ENCODE measurements at regions not wholly inside any gene's neighbourhood (a gene's known extent, or its start where the extent isn't known, plus 50 kb on each side); places are given as distances from the start of the nearest gene placed in this dataset.

- Histone ChIP-seq H3K9me3 (no peaks in the 10 kb centered on the region), H3K27me3 (no peaks in the 10 kb centered on the region), H3K27ac (no peak overlapping the region), H3K4me1 (no peaks in the 10 kb centered on the region), H3K36me3 (no peaks in the 10 kb centered on the region), H3K4me3 (no peak overlapping the region)
- ATAC-seq (no peak), DNase-seq (no peak)
- intact Hi-C loops (cut with DNase I) = no loop called here
- WGBS (ENCODE audit: insufficient coverage, low coverage, low lambda C conversion rate, missing lambda C conversion rate) = 33% methylated on average over 9 of the region's 14 CpGs
- TF ChIP-seq CTCF (IDR thresholded peaks at IDR 0.05) = no peak
- TF ChIP-seq POLR2A (IDR thresholded peaks at IDR 0.05) = no peak
Observed at GRCh38 chr10:3271354-3272115, 99.0 kb upstream of the PITRM1 start.

- no peak for TF ChIP-seq POLR2A (IDR thresholded peaks at IDR 0.05)
- no peak for TF ChIP-seq CTCF (IDR thresholded peaks at IDR 0.05)
- Histone ChIP-seq H3K27ac (no peak overlapping the region), H3K27me3 (no peaks in the 10 kb centered on the region), H3K4me1 (no peaks in the 10 kb centered on the region), H3K9me3 (no peaks in the 10 kb centered on the region), H3K4me3 (no peak overlapping the region), H3K36me3 (no peaks in the 10 kb centered on the region)
- DNase-seq (no peak), ATAC-seq (peak in 1 of 4 donors; percentile 67)
- intact Hi-C loops (cut with DNase I) = no loop called here
- WGBS (ENCODE audit: insufficient coverage, low coverage, low lambda C conversion rate, missing lambda C conversion rate) = 69% methylated on average over 18 of the region's 18 CpGs
Observed at GRCh38 chr10:3270577-3271316, 98.2 kb upstream of the PITRM1 start.

GRCh38 chr10:3268025-3268424 is 95.4 kb upstream of the PITRM1 start:
- WGBS (ENCODE audit: insufficient coverage, low coverage, low lambda C conversion rate, missing lambda C conversion rate) = 73% methylated on average over 6 of the region's 6 CpGs
- H3K4me3 ChIP-seq = no peak overlapping the region
- no peak for ATAC-seq
- no peak for DNase-seq
- intact Hi-C loops (cut with DNase I) = no loop called here
- TF ChIP-seq CTCF (IDR thresholded peaks at IDR 0.05) (no peak), POLR2A (IDR thresholded peaks at IDR 0.05) (no peak)
- H3K4me1 ChIP-seq = no peaks in the 10 kb centered on the region
- H3K27ac ChIP-seq = no peak overlapping the region
- no peaks in the 10 kb centered on the region for H3K9me3 ChIP-seq
- no peaks in the 10 kb centered on the region for H3K27me3 ChIP-seq
- H3K36me3 ChIP-seq = no peaks in the 10 kb centered on the region

- Histone ChIP-seq H3K9me3 (no peaks in the 10 kb centered on the region), H3K27ac (no peak overlapping the region), H3K36me3 (no peaks in the 10 kb centered on the region), H3K4me3 (no peak overlapping the region), H3K4me1 (no peaks in the 10 kb centered on the region), H3K27me3 (no peaks in the 10 kb centered on the region)
- TF ChIP-seq POLR2A (IDR thresholded peaks at IDR 0.05) = no peak
- no peak for TF ChIP-seq CTCF (IDR thresholded peaks at IDR 0.05)
- no peak for ATAC-seq
- intact Hi-C loops (cut with DNase I) = no loop called here
- WGBS (ENCODE audit: insufficient coverage, low coverage, low lambda C conversion rate, missing lambda C conversion rate) = 33% methylated on average over 1 of the region's 4 CpGs
- no peak for DNase-seq
Observed at GRCh38 chr10:3265088-3265487, 92.5 kb upstream of the PITRM1 start.

All from right lobe of liver (tissue), 6 donors.